ENCODE measurements at regions not wholly inside any gene's neighbourhood (a gene's known extent, or its start where the extent isn't known, plus 50 kb on each side); places are given as distances from the start of the nearest gene placed in this dataset.

DNA sequence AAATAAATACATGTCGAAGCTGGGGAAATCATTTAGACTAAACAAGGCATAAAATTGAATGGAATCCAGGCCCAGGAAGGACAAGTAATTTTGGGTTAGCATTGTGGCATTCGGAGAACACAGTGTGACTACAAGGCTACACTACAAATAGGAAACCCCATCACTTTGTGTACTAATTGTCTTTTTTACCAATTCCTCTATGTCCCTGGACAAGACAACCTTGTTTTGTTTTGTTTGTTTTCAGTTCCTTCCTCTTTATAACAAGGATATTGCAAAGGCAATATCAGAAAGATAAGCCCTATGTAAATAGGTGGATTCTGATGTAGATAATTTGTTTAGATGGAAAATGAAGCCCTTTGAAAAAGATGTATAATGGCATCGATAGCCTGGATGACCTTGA is 215.9 kb upstream of the MKLN1 start:
- intact Hi-C loops (cut with micrococcal nuclease), result no loop called here

GRCh38 chr7:131112431-131112830 is 215.2 kb upstream of the MKLN1 start:
- intact Hi-C loops (cut with micrococcal nuclease), result no loop called here

DNA sequence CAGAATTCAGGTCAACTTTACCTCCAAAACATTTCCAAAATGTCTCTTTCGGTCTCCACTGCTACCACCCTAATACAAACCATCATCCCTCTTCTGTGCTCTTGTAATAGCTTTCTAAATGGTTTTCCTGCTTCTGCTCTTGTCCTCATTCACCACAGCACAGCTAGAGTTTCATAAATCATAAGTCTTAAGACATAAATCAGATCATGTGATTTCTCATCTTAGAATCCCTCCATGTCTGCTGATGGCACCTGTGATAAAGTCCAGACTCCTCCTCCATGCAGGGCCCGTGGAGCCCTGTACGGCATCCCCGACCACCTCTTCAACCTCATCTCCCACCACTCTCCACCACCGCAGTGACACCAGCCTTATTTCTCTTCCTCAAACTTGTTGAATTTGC is 212.3 kb upstream of the MKLN1 start:
- intact Hi-C loops (cut with micrococcal nuclease), result no loop called here

- intact Hi-C loops (cut with micrococcal nuclease), result no loop called here
Measured at GRCh38 chr7:131117439-131117838, 210.2 kb upstream of the MKLN1 start.

DNA sequence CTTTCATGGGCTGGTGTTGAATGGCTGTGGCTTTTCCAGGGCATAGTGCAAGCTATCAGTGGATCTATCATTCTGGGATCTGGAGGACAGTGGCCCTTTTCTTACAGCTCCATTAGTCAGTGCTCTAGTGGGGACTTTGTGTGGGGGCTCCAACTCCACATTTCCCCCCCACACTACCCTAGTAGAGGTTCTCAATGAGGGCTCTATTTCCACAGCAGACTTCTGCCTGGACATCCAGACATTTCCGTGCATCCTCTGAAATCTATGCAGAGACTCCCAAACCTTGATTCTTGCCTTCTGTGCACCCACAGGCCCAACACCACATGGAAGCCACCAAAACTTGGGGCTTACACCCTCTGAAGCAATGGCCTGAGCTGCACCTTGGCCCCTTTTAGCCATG is 208.3 kb upstream of the MKLN1 start:
- intact Hi-C loops (cut with micrococcal nuclease), result no loop called here

GRCh38 chr7:131122394-131122793 is 205.3 kb upstream of the MKLN1 start:
- intact Hi-C loops (cut with micrococcal nuclease), result no loop called here

- intact Hi-C loops (cut with micrococcal nuclease), result no loop called here
Measured at GRCh38 chr7:131124001-131124629, 203.6 kb upstream of the MKLN1 start.

GRCh38 chr7:131124867-131125266 is 202.8 kb upstream of the MKLN1 start:
- intact Hi-C loops (cut with micrococcal nuclease), result no loop called here

GRCh38 chr7:131130324-131130723 is 197.4 kb upstream of the MKLN1 start:
- intact Hi-C loops (cut with micrococcal nuclease), result no loop called here

GRCh38 chr7:131131012-131131745 is 196.5 kb upstream of the MKLN1 start:
- intact Hi-C loops (cut with micrococcal nuclease), result no loop called here

- intact Hi-C loops (cut with micrococcal nuclease), result no loop called here
Measured at GRCh38 chr7:131131746-131132431, 195.8 kb upstream of the MKLN1 start.

GRCh38 chr7:131139462-131139861 is 188.2 kb upstream of the MKLN1 start:
- intact Hi-C loops (cut with micrococcal nuclease), result no loop called here

DNA sequence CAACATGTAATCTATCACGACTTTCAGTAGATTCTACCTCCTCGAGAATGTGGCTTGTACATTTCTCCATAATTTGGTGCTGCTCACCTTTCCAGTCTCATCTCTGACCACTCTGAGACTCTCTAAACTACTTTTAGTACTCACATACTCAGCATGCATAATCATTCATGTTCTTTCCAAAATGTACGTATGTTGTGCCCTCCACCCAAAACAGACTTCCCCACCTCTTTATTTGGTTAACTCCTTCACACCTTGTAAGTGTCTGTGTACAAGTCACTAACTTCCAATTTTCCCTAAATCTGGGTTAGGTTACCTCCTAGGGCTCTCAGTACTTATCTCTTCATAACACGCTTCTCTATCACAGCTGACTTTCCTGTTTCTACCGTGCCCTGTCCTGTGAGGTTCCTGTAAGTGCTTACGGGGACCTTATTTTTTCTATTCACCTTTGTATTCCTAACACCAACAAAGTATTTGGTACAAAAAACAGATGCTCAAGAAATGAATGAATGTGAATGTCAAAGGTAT is 186.2 kb upstream of the MKLN1 start:
- intact Hi-C loops (cut with micrococcal nuclease), result no loop called here

GRCh38 chr7:131143869-131144268 is 183.8 kb upstream of the MKLN1 start:
- intact Hi-C loops (cut with micrococcal nuclease), result no loop called here

DNA sequence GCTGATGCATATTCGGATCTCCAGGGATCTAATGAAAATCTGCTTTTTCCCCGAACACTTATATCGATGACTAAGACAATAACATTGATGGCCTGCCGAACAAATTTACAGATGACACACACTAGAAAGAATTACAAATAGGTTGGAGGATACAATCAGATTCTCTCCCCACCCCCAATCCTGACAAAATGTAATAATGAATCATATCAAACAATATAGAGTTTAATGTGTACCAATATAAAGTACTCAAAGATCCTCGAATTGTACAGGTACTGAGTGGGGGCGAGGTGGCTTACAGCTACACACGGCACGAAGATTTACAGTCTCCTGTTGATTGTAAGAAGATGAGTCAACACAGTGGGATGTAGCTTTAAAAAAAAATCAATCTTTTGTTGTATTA is 182.7 kb upstream of the MKLN1 start:
- intact Hi-C loops (cut with micrococcal nuclease), result no loop called here

DNA sequence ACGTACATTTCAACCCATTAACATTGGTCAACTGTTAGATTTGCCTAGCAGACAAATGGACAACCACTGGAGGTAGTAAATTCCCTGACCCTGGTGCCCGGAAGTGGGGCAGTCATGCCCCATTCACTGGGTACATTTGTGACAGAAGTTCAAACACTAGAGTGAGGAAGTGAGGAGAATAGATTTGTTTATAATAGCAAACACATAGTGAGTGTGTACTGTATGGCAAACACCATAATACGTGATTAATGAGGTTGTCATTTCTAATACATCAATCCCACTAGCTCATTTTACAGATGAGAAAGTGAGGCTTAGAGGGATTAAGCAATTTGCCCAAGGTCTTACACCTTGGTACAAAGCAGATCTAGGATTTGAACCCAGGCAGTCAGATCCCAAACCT is 181.9 kb upstream of the MKLN1 start:
- intact Hi-C loops (cut with micrococcal nuclease), result no loop called here

GRCh38 chr7:131147604-131148003 is 180.1 kb upstream of the MKLN1 start:
- intact Hi-C loops (cut with micrococcal nuclease), result no loop called here

DNA sequence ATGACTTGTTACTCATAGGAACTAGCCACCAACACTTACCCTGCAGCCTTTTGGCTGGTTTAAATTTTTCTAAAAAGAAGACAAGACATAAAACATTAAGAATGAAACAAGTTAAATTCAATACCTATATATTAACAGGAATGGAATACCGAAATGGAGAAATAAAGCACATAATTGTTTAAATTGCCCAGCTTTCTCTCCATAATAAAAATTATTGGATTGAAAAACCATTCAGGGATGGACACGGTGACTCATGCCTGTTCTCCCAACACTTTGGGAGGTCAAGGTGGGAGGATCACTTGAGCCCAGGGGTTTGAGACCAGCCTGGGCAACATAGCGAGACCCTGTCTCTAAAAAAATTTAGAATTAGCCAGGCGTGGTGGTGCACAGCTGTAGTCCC is 179.4 kb upstream of the MKLN1 start:
- intact Hi-C loops (cut with micrococcal nuclease), result no loop called here

GRCh38 chr7:131148708-131149428 is 178.8 kb upstream of the MKLN1 start:
- intact Hi-C loops (cut with micrococcal nuclease), result no loop called here

GRCh38 chr7:131149429-131149773 is 178.3 kb upstream of the MKLN1 start:
- intact Hi-C loops (cut with micrococcal nuclease), result no loop called here

GRCh38 chr7:131149840-131150239 is 177.8 kb upstream of the MKLN1 start:
- intact Hi-C loops (cut with micrococcal nuclease), result no loop called here

- intact Hi-C loops (cut with micrococcal nuclease), result no loop called here
Measured at GRCh38 chr7:131151034-131151433, 176.6 kb upstream of the MKLN1 start.
